ENCODE measurements at regions not wholly inside any gene's neighbourhood (a gene's known extent, or its start where the extent isn't known, plus 50 kb on each side); places are given as distances from the start of the nearest gene placed in this dataset.

- Histone ChIP-seq H3K9me3 (replicated peaks; ENCODE audit: control insufficient read depth, insufficient read depth, low read length) (no peaks in the 10 kb centered on the region), H3K79me2 (ENCODE audit: control insufficient read depth, insufficient read depth, low read length) (no peaks in the 10 kb centered on the region; the same call in 1 of the 2 replicates), H3K9ac (ENCODE audit: control insufficient read depth, insufficient read depth, low read length) (no peak overlapping the region), H4K20me1 (ENCODE audit: control insufficient read depth, insufficient read depth) (no peaks in the 10 kb centered on the region), H2AFZ (ENCODE audit: control insufficient read depth, low read depth, low read length) (no peak overlapping the region), H3K4me2 (ENCODE audit: control insufficient read depth, insufficient read depth) (no peak overlapping the region), H3K27ac (ENCODE audit: control insufficient read depth, insufficient read depth) (no peak overlapping the region), H3K4me1 (ENCODE audit: control insufficient read depth, insufficient read depth, low read length) (peaks cover 40% of the 10 kb centered on the region), H3K4me3 (no peak overlapping the region), H3K27me3 (replicated peaks in 1 of 2; ENCODE audit: control insufficient read depth in 2 of 2, insufficient read depth in 2 of 2, low read length in 1 of 2) (no peaks in the 10 kb centered on the region), H3K36me3 (ENCODE audit: control insufficient read depth in 2 of 2, insufficient read depth in 2 of 2, low read length in 1 of 2) (no peaks in the 10 kb centered on the region)
- FAIRE-seq (no peak), DNase-seq (ENCODE audit: low read depth, low spot score) (no peak), ATAC-seq (no peak)
- TF ChIP-seq SMAD5 (IDR thresholded peaks at IDR 0.05; ENCODE audit: low read depth) (no peak), ZNF384 (IDR thresholded peaks at IDR 0.05; ENCODE audit: borderline replicate concordance, low read depth, low read length) (no peak), CBFB (IDR thresholded peaks at IDR 0.05; ENCODE audit: low read depth) (no peak), BCL3 (IDR thresholded peaks at IDR 0.05; ENCODE audit: borderline replicate concordance, insufficient read depth, low read depth, low read length, poor library complexity, severe bottlenecking) (no peak), E4F1 (IDR thresholded peaks at IDR 0.05; ENCODE audit: borderline replicate concordance, partially characterized antibody) (no peak), IRF4 (IDR thresholded peaks at IDR 0.05; ENCODE audit: low read depth, low read length) (no peak)
- TF ChIP-seq, protein P1, sequence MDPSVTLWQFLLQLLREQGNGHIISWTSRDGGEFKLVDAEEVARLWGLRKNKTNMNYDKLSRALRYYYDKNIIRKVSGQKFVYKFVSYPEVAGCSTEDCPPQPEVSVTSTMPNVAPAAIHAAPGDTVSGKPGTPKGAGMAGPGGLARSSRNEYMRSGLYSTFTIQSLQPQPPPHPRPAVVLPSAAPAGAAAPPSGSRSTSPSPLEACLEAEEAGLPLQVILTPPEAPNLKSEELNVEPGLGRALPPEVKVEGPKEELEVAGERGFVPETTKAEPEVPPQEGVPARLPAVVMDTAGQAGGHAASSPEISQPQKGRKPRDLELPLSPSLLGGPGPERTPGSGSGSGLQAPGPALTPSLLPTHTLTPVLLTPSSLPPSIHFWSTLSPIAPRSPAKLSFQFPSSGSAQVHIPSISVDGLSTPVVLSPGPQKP (IDR thresholded peaks at IDR 0.05; ENCODE audit: low read depth, low read length) = no peak
- TF ChIP-seq, protein P2, sequence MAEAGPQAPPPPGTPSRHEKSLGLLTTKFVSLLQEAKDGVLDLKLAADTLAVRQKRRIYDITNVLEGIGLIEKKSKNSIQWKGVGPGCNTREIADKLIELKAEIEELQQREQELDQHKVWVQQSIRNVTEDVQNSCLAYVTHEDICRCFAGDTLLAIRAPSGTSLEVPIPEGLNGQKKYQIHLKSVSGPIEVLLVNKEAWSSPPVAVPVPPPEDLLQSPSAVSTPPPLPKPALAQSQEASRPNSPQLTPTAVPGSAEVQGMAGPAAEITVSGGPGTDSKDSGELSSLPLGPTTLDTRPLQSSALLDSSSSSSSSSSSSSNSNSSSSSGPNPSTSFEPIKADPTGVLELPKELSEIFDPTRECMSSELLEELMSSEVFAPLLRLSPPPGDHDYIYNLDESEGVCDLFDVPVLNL (IDR thresholded peaks at IDR 0.05; ENCODE audit: low read depth, low read length) = no peak
- BruUV-seq (replicated peaks) = no TSS peak
- ChIA-PET CTCF (interaction anchor here (1.6 to 5.3 kb wide), 4 partner anchors 11 to 102 kb away, joined by 4 to 36 read pairs (median 12); no protein-coding TSS in a partner anchor), POLR2A (interaction anchor here (1.4 kb wide), 1 partner anchor 92 kb away, joined by 5 read pairs; no protein-coding TSS in a partner anchor), RAD21 (ENCODE audit: unreplicated experiment) (no interaction called here), SMC1A (ENCODE audit: uncharacterized antibody, unreplicated experiment) (interaction anchor here (14.6 kb wide), 1 partner anchor 91 kb away, joined by 172 read pairs; no protein-coding TSS in a partner anchor)
- 93% methylated on average over 8 of the region's 8 CpGs for WGBS (ENCODE audit: insufficient coverage, insufficient replicate concordance, low lambda C conversion rate, missing lambda C conversion rate)
- intact Hi-C loops (cut with micrococcal nuclease; ENCODE audit: unreplicated experiment) (no loop called here), in situ Hi-C loops (cut with MboI) (no loop called here)
These were observed 77.3 kb downstream of the IRF2BPL start for GRCh38 chr14:76951166-76951565.

Data from GM12878 (cell line).